GM18861 (cell line): ENCODE measurements at regions not wholly inside any gene's neighbourhood (a gene's known extent, or its start where the extent isn't known, plus 50 kb on each side); places are given as distances from the start of the nearest gene placed in this dataset.

Source experiments
- ATAC-seq: cut with Tn5 transposase; IDR thresholded peaks from one replicate; pipeline ENCODE4 v1.9.1; 2021; ENCODE audit not compliant: unreplicated experiment

GRCh38 chr2:8418721-8419120 is 263.1 kb upstream of the ID2 start:
- no peak for ATAC-seq

GRCh38 chr2:8421658-8422449 is 260.0 kb upstream of the ID2 start:
- ATAC-seq = peak; percentile 90

GRCh38 chr2:8422450-8422800 is 259.4 kb upstream of the ID2 start:
- ATAC-seq = no peak

GRCh38 chr2:8424997-8425900 is 256.6 kb upstream of the ID2 start:
- ATAC-seq = no peak

GRCh38 chr2:8426550-8426949 is 255.3 kb upstream of the ID2 start:
- no peak for ATAC-seq

- ATAC-seq = no peak
Measured at GRCh38 chr2:8427211-8427610, 254.6 kb upstream of the ID2 start.

GRCh38 chr2:8430628-8431027 is 251.2 kb upstream of the ID2 start:
- ATAC-seq = no peak

GRCh38 chr2:8431446-8432125 is 250.3 kb upstream of the ID2 start:
- ATAC-seq = no peak

- no peak for ATAC-seq
Measured at GRCh38 chr2:8432706-8433336, 249.0 kb upstream of the ID2 start.

- no peak for ATAC-seq
Measured at GRCh38 chr2:8433390-8433789, 248.5 kb upstream of the ID2 start.

GRCh38 chr2:8435608-8436007 is 246.2 kb upstream of the ID2 start:
- no peak for ATAC-seq

- ATAC-seq = no peak
Measured at GRCh38 chr2:8436585-8436984, 245.3 kb upstream of the ID2 start.

- no peak for ATAC-seq
Measured at GRCh38 chr2:8437228-8437948, 244.5 kb upstream of the ID2 start.

- ATAC-seq = no peak
Measured at GRCh38 chr2:8437949-8438400, 243.9 kb upstream of the ID2 start.

GRCh38 chr2:8438476-8438875 is 243.4 kb upstream of the ID2 start:
- ATAC-seq = no peak

GRCh38 chr2:8438996-8439395 is 242.9 kb upstream of the ID2 start:
- ATAC-seq = no peak

- no peak for ATAC-seq
Measured at GRCh38 chr2:8440029-8440778, 241.7 kb upstream of the ID2 start.

GRCh38 chr2:8441371-8441770 is 240.5 kb upstream of the ID2 start:
- ATAC-seq = no peak

- ATAC-seq = peak; percentile 64
Measured at GRCh38 chr2:8441986-8442385, 239.9 kb upstream of the ID2 start.
